NCI-H1417 treated with DMSO at 0.1 percent for 48 hours (cell line): ENCODE measurements at regions not wholly inside any gene's neighbourhood (a gene's known extent, or its start where the extent isn't known, plus 50 kb on each side); places are given as distances from the start of the nearest gene placed in this dataset.
"Not testable (repeated sequence)": the region's sequence is repeated elsewhere in the genome, so short reads cannot be mapped to it uniquely, and the experiment has no call there.

Experiments used
- DNase-seq: peaks from one replicate; lab custom pipeline; 2025; lab: John Stamatoyannopoulos, UW

DNA sequence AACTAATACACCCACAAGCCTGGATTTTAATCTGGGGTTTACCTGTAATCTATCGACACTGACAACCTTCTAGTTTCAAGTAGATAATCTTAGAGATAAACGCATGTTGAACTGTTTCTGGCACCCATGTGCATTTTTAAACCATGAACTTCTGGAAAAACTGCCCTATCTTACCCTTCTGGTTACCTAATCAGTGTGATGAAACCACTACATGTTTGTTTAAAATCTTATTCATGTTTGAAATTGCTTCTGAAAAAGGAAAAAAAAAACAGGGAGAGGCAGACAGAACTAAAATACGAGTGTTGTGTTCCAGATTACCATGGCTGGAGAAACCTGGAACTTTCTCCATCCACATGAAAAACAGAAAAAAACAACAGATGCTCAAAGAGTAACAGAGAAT, 139.3 kb downstream of the MID1IP1 start:
- DNase-seq: no peak

DNA sequence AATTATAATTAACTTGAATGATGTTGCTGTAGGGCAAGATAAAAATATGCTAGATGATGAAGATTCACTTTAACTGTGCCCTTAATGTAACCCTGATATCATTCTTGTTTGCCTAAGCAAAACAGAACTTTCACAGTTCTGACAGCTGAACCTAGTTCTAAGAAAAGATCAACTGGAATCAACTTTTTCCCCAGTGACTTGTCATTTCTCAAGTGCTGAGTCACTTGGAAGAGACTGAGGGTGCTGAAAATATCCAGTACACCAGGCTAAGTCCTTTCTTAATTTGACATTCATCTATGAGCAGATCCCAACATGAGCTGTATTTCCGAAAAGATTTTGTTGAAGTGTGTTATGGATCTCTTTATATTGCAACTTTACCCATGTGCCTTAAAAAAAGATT, 140.4 kb downstream of the MID1IP1 start:
- no peak for DNase-seq

DNA sequence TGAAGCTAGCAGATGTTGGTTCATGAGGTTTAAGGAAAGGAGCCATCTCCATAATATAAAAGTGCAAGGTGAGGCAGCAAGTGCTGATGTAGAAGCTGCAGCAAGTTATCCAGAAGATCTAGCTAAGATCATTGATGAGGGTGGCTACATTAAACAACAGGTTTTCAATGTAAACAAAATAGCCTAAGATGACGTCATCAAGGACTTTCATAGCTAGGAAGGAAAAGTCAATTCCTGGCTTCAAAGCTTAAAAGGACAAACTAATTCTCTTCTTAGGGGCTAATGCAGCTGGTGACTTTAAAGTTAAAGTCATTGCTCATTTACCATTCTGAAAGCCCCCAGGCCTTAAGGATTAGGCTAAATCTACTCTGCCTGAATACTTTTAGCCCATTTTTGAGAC, 141.9 kb downstream of the MID1IP1 start:
- DNase-seq: no peak

DNA sequence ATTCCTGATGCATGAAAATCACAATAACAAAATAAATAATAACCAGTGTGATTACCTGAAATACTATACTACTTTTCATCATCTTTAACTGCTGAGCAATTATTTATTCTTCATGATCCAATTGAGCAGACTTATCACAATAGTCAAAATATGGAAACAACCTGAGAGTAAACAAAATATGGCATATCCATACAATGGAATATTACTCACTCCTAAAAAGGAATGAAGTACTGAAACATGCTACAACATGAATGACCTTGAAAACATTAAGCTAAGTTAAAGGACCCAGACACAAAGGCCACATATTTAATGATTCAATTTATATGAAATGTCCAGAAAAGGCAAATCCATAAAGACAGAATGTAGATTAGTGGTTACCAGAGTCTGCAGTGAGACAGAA, 146.8 kb downstream of the MID1IP1 start:
- no peak for DNase-seq

DNA sequence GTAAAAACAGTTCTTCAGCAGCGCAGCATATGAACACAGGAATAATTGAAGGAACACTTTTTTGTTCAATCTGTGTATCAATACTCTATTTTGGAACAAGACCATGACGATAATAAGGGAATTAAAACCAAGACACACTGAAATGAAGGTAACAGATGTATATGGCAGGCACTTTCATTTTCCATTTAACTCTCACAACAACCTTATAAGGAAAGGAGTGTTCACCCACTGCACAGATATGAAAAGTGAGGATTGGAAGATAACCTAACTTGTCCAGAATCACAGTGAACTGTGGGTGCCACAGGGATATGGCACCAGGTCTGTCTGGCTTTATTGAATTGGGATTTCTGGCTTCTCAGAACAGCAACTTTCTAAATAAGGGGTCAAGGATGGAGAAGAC, 153.3 kb downstream of the MID1IP1 start:
- no peak for DNase-seq

DNA sequence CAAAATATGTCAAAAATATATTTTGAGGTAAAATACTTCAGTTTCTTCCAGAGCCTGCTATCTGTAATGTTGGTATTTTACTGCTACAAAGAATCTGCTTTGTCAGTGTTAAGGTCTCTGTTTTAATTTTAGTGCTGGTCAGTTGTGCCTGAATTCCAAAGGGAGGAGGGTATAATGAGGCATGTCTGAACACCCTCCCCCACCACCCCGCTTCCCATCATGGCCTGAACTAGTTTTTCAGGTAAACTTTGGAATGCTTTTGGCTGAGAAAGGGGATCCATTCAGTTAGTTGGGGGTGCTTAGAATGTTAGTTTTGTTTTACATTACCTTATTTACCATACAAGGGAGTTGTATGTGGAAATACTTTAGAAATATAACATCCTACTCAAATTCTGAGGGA, 158.5 kb downstream of the MID1IP1 start:
- no peak for DNase-seq

DNA sequence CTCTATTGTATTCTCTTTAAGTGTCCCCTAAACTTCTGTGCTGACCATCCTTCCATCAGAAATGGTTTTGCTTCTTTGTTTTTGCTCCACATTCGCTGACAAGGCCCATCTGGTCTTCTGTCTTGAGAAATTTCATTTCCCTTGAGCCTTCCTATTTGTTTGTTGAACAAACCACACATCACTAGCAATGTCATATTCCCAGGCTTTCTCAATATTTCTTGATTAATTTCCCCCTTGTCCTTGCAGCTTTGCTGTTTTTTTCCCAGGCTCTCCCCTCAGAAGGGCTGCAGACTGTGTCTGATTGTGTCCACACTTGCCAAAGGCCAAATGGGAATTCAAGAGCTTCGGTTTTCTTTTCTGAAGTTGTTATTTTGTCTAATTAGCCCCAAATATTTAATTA, 158.9 kb downstream of the MID1IP1 start:
- no peak for DNase-seq

DNA sequence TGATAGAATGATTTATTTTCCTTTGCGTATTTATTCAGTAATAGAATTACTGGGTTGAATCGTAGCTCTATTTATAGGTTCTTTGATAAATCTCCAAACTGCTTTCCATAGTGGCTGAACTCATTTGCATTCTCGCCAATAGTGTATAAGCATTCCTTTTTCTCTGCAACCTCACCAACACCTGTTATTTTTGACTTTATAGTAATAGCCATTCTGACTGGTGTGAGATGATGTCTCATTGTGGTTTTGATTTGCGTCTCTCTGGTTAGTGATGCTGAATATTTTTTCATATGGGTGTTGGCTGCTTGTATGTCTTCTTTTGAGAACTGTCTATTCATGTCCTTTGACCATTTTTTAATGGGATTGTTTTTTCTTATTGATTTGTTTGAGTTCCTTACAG, 160.7 kb downstream of the MID1IP1 start:
- no peak for DNase-seq

DNA sequence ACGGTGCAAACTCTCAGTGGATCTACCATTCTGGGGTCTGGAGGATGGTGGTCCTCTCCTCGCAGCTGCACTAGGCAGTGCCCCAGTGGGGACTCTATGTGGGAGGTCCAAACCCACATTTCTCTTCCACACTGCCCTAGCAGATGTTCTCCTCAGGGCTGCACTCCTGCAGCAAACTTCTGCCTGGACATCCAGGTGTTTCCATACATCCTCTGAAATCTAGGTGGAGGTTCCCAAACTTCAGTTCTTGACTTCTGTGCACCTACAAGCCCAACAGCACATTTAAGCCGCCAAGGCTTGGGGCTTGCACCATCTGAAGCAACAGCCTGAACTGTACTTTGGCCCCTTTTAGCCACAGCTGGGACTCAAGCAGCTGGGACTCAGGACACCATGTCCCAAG, 162.0 kb downstream of the MID1IP1 start:
- not testable (repeated sequence) for DNase-seq

DNA sequence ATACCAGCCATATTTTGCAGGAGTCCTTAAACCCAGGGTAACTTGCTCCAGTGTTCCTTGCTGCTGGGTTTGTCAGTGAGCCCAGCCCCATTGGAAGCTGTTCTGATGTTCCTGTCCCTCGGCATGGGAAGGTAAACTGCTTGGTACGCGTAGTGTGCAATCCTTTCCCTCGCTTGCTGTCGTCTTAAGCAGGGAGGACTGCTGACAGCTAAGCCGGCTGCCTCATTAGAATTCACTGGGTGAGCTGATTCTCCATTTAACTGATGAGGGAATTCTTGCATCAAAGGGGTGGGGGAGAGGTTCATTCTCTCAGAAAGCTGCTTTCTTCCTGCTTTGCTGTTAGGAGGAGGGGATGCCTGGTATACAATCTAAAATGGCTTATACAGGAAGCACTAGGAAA, 164.6 kb downstream of the MID1IP1 start:
- DNase-seq: no peak

DNA sequence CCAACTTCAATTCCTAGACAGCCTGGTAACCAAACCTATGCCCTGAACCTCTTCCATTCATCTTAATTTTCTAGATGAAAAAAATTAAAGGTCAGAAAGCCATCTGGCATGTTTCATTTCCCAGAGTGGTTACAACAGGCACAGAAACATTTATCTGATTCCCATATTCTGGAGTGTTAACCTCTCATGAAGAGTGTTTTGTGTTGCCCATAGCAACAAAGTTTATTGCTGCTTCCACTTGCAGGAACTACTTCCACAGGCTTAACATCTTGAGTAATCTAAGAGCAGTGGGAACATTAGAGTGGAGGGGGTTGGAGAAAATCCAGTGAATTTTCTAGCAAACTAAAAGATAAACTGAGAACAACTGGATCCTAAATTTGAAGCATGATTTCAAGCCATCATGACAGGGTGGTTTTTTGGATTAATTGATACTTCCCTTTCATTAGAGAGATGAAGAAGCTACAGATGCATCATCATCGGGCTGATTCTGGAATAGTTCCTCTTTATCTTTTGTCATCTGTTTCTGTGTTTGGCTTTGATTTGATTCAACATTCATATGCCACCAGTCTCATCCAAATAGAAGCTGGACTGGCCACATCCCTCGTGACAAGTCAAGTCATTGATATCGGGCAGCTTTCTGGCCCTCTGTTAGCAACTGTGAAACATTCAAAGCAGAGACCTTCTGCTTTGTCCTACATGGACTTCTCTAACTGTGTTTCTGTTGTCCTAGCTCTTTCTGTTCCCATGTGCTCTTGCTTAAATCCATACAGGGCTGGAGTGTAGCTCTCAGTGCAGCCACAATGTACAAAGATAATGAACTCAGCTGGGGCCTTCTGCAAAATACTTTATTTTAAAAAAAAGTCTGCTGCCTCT, 167.3 kb downstream of the MID1IP1 start:
- no peak for DNase-seq

DNA sequence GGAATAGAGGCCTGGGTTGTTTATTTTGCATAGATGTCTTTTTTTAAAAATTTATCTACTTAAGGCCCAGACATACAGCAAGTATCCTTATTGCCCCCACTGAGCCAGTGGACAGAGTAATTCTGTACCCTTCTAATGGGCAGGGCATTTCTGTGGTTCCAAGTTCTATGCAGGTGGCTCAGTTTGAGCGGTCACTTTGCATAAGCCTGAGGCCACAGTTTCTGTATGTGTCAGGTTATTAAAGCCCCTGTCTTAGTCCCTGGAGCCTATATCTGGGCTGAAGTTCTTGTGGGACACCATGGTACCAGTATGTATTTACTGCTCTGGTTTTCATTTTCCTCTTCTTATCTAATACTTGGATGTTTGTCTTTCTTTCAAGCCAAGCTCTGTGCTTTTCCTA, 168.8 kb downstream of the MID1IP1 start:
- DNase-seq: no peak

DNA sequence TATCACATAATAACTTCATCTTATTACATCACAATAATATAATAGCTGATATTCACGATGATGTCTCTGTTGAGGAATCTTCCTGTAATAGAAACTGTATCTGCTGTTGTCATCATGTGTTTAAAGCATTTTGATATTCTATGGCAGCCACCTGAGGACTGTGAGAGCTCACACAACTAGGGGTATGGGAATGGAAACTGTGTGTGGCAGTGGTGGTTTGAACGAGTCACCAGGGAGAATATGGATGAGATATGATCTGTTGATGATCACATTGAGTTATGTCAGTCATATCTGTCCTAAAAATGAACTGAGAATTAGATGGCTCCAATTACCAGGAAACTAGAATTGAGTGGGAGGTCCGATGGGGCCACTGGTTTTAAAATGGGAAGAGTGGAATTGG, 169.6 kb downstream of the MID1IP1 start:
- DNase-seq: no peak

DNA sequence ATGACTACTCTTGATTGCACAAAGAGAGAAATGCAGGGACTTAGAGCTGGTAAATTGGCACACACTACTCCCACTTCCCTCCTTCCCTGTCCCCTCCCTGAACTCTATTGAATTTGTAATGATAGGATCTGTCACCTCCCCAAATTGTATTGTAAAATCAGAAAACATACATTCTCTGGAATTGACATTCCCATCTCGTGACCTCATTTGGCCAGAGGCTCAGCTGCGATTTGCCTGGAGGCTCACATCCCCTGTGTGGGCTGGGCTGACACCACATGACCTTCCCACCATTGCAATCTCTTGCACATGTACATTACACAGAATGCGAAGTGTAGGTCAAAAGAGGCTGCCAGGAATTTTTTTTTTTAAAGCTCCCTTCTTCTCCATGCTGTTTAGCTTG, 172.1 kb downstream of the MID1IP1 start:
- no peak for DNase-seq

DNA sequence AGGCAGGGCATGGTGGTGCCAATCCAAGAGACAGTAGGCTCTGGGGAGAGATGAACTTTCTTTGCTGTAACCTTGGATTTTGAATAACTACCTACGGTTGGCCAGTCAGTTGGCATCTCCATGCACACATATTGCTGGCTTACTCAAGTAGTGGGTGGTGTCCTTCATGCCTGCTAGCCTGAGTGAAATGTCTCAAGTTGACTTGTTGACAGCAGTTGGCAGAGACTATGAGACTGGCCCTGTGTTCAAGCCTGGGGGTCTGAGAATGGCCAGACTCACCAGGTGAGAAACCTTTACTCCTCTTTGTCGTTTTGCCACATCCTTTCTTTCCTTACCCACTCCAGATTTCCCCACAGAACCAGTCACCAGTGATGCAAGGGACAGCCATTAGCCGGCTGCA, 173.3 kb downstream of the MID1IP1 start:
- DNase-seq: no peak

DNA sequence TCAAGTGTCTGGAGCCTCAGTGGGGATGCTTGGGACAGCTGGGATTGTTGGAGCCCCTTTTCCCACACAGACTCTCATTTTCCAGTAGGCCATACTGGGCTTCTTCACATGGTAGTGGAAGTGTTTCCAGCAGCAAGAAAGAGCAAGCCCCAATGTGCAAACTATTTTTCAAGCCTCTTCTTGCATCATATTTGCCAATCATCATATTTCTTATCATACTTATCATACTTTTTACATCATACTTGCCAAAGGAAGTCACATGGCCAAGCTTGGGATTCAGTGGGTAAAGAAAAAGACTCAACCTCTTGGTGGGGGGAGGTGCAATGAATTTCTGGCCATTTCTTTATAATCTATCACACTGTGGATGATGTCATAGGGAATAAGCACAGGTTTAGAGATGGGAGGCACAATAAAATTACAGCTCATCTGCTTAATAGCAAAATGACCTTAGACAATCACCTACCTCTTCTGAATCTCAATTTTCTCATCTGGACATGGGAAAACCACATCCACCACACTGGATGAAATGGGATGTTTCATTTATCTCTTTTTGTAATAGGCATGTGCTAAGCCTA, 174.2 kb downstream of the MID1IP1 start:
- no peak for DNase-seq

DNA sequence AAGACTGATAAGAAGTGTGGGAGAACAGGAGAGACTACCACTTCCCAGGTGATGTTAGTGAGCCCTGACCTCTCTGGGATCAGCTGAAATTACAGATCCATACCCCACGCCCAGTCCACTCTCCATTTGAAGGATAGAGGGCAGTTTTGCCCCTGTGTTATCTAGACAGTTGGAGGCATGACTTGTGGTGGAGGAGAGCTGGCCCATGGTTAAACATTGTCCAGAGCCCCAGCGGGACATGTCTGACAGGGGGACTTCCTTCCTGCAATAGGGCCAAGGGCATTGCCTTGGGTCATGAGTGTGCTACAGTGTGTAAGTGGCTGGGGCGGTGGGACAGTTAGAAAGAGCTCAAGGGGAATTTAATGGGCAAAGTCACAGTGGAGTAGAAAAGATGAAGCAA, 181.1 kb downstream of the MID1IP1 start:
- no peak for DNase-seq

DNA sequence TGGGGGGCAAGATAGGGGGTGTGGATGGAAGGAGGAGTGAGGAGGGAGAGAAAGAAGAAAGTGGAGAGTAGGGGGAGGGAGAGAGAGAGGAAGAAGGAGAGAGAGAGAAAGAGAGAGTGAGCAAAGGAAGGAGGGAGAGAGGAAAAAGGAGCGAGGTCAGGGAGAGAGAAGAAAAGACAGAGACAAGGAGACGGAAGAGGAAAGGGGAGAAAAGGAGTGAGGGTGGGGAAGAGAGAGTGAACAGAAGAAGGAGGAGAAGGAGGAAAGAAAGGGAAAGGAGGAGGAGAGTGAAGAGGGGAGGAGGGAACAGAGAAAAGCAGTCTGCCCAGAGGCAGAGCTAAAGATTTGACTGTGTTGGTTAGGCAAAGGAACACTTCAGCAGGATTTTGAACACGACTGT, 181.6 kb downstream of the MID1IP1 start:
- DNase-seq: no peak

DNA sequence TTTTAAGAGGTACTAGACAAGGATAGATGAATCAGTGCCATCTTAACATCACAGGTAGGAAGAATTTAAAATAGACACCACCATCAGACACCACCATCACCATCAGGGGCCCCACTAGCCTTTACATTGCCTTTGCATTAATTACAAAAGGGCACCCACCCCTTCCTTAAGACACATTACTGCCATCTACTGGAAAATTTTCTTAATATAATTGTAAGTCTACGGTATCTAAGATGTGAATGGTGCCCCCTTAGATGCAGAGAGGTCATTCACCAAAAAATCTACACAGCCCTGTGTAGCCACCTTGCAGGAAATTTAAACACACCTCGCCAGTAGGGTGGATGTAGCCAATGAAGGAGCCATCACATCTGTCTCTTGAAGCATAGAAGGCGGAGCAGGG, 184.1 kb downstream of the MID1IP1 start:
- no peak for DNase-seq

DNA sequence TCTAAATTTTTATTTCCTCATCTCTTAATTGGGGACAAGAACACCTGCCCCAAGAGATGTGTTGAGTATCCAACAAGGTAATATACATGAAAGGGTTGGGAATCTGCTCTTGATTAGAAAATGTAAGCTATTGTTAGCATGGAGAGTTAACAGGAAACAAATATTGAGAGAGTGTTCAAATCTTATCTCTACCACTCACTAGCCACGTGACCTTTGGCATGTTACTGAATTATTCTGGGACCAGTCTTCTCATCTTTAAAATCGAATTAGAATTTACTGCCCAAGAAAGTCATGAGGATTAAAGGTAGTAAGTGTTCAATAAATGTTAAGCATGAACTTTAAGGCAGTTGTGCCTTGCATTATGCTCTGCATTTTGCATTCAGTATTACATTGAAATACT, 184.7 kb downstream of the MID1IP1 start:
- no peak for DNase-seq

DNA sequence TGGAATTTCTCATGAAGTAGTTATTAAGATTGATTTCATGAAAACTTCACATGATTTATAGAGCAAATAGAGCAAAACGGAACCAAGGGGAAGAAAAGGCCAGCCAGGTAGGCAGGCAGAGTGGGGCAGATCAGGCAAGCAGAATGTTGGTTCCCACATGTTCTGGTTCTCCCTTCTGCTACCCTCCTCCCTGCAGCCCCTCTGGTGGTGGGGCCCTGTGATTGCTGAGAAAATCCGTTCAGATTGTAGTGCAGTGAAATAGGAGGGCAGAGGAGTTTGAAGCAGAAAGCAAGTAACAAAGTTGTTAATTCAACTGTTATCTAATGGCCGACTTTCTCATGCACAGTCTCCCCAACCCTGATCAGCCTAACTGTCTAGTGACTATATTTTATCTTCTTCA, 185.3 kb downstream of the MID1IP1 start:
- no peak for DNase-seq

DNA sequence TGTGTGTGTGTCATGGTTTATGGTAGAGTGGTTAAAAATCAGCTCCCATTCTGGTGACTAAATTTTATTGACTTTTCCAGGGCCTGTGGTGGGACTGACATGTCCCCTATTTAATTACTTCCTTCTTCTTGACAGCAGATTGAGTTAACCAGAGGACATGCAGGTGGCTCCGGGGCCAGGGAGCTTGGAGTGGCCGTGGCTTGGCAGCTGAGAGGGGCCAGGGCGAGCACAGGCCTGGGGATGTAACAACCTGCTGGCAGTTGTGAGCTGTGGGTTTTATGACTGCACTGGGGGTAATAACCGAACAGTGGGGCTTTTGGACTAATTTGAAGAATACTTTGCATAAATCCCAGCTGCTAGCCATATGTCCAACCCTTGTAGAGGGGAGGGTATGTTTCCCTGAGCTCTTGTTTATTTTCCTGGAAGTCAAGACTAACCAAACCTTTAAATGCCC, 186.0 kb downstream of the MID1IP1 start:
- DNase-seq: no peak

DNA sequence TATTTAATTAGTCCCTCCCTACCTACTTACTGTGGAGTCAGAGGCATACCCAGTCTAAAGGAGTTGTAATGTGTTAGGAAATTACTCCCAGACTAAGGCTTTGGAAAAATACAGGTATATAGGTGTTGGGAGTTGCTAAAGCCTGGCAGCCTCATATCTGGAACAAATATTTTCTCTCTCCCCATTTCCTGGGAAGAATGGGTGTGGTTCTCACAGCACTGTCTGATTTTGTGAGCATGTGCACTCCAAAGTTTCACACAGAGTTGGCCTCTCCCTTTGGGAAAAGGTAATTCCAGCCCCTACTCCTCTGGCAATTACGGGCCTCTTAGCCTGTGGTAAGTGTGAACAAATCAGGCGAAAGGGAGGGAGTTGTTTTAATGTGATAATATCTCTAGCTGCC, 187.0 kb downstream of the MID1IP1 start:
- no peak for DNase-seq

DNA sequence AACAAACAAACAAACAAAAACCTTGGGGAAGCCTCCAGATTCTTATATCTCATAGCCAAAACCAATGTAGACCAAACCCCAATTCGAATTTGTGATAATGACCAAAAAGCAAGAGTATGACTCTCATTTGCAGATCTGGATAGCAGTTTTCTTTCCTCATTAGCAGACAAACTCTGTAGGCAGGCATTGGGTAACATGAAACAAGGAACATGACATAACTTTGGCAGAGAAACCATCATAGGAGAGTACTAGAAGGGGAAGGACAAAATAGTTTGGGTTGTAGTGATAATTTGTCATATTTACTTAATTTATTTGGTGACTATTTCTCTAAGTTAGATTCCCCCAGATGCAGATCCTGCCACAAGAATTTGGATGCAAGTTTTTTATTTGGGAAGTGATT, 187.8 kb downstream of the MID1IP1 start:
- DNase-seq: no peak
